GM11168 (cell line): ENCODE measurements at regions not wholly inside any gene's neighbourhood (a gene's known extent, or its start where the extent isn't known, plus 50 kb on each side); places are given as distances from the start of the nearest gene placed in this dataset.

Experiments
- in situ Hi-C: fragments of 300-500 bp; cut with MboI; formaldehyde crosslinking; loops from one replicate; pipeline ENCODE4 v1.12.0; 2022; ENCODE audit warnings: low sequenced_read_pairs; ENCODE audit not compliant: unreplicated experiment

DNA sequence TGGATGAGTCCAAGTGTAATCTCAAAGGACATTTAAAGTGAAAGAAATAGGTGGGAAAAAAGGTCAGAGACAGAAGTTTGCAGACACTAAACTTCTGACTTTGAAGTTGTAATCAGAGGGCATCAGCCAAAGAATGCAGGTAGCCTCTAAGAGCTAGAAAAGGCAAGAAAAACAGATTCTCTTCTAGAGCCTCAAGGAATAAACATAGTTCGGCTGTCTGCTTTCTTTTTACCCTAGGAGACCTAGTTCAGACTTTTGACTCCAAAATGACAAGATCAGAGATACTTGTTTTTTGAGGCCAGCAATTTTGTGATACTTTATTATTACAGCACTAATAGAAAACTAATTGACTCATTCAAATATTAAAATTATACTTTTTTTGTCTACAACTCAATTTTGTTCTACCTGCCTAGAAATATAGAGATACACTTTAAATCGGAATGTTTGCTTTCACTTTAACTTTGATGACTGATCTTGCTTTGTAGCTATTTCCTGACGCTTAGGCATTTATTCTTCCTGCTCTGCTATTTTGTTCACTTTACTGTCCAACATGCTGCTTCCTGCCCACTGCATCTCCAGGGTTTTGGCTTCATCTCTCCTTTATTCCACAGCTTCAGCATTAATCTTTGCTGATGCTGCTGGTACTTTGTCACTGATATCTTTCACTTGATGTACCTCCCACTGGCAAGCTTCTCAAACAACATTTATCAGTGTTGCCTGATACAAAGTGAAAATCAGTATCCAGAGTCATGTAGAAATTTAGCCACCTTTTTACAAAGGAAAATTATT lies 272.5 kb downstream of the DSEL start:
- in situ Hi-C loops: no loop called here

DNA sequence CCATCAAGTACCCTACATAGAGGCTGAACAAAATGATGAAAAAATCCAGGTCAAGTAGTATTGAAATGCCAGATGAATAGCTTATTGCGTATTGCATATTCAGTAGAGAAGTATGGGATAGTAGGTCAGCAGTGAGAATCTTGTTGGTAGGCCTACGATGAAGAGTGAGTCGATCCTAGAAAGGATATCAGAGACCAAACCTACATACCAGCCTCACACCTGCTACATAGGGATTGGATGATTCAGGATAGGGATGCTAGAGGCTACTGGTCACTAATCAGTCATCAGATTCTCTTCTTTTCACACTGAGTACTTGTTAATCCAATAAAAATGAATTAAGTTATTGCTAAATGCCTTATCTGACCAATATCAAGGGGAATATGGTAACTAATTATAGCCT lies 274.5 kb downstream of the DSEL start:
- in situ Hi-C loops: no loop called here

DNA sequence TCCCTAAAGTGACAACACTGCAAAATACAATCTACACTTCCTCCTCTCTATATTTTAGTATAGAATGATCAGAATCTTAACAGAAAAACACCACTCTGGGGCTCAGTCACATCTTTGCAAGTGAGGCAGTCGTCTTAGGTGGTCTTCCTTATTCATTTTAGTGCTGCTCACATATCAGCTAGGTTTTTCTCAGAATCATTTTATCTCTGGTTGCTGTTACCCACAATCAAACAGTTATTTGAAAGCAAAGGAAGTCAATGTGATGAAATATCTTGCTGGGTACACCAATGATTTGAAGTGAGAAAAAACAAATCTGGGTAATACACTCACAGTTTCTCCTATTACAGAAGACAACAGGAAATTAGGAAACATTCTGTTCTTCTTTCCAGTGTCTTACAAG lies 275.2 kb downstream of the DSEL start:
- in situ Hi-C loops: no loop called here

DNA sequence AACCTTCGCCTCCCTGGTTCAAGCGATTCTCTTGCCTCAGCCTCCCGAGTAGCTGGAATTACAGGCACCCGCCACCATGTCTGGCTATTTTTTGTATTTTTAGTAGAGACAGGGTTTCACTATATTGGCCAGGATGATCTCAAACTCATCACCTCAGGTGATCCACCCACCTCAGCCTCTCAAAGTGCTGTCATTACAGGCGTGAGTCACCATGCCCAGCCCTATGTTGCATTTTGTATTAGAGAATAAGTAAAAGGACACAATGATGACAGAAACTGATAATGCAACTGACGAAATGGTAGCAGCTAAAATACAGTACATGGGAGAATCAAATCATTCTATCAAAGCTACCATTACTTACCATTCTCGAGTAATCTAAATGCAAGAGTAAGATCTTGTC lies 276.7 kb downstream of the DSEL start:
- in situ Hi-C loops: no loop called here

DNA sequence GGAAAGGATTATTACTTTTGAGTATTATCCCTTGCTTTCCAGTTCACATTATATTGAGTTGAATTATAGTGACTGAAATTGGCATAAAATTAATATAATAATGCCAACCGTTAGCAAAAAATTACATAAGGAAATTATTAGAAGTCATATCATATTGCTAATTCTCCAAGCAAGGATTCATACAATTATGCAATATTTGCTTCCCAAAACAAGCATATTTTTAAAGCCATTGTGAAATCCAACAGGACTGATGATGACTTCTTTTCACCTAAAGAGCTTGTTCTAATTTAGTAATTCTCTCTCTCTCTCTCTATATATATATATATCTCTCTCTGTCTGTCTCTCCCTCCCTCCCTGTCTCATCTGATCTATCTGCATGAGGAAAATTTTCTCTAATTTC lies 283.5 kb downstream of the DSEL start:
- in situ Hi-C loops: no loop called here

DNA sequence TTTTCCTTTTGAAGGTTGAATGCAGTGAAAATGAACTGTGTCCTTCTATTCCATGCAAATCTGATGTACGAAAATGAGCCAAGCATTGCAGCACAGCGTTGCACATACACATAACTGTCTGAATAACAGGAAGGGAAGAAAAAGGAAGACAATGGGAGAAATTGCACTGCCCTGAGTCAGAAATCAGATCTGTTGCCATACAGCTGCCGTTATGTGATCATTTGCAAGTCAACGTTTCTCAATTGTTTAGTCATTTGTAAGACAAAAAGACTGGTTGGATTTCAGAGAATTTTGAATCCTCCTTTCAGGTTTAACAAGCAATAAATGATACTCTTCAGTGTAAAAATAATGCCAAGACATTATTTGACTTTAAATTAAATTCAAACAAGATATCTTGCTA lies 284.1 kb downstream of the DSEL start:
- in situ Hi-C loops: no loop called here

DNA sequence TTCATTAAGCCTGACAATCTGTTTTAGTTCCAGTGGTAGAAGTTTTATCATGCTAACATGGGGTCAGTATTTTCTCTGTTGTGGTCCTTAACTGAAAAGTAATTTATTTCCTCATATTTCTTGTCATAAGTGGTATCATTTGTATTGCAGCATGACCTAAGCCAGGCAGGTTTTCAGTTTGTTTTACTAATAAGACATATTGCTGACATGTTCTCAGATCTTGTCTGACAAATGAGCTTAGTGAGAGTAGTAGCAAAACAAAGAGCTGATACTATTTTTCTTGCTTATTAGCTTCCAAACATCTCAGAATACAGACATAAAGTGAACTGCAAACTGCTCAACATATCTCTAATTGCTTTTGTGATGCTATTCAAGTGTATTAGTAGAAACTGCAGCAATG lies 293.6 kb downstream of the DSEL start:
- in situ Hi-C loops: loop anchor here (25.0 kb wide), 1 partner anchor 1439 kb away; no protein-coding TSS in a partner anchor

DNA sequence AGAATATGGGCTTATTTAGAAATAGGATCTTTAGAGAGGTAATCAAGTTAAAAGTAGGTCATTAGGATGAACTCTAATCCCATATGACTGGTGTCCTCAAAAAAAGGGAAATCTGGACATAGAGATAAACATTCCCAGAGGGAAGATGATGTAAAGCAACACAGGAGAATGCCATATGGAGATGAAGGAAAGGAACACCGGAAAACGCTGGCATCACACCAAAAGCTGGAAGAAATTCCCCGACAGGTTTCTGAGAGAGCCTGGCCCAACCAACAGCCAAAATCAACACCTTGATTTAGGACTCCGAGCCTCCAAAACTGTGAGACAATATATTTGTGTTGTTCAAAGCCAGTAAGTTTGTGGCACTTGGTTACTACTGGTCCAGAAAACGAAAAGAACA lies 296.7 kb downstream of the DSEL start:
- in situ Hi-C loops: loop anchor here (25.0 kb wide), 1 partner anchor 1442 kb away; no protein-coding TSS in a partner anchor

DNA sequence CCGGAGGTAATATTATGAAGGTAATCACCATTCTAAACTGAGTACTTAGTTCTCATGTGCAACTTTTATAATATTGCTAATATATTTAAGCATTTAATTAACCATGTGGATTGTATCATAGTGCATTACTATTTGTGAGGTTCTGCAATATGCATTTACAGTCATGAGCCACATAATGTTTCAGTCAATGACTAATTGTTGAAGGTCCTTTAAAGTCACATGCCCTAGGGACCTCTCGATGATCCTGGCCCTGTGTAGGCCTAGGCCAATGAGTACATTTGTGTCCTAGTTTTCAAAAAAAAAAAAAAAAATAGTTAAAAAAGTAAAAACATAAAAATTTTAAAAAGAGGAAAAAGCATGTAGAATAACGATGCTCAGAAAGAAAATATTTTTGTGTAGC lies 298.0 kb downstream of the DSEL start:
- in situ Hi-C loops: loop anchor here (25.0 kb wide), 1 partner anchor 1444 kb away; no protein-coding TSS in a partner anchor

DNA sequence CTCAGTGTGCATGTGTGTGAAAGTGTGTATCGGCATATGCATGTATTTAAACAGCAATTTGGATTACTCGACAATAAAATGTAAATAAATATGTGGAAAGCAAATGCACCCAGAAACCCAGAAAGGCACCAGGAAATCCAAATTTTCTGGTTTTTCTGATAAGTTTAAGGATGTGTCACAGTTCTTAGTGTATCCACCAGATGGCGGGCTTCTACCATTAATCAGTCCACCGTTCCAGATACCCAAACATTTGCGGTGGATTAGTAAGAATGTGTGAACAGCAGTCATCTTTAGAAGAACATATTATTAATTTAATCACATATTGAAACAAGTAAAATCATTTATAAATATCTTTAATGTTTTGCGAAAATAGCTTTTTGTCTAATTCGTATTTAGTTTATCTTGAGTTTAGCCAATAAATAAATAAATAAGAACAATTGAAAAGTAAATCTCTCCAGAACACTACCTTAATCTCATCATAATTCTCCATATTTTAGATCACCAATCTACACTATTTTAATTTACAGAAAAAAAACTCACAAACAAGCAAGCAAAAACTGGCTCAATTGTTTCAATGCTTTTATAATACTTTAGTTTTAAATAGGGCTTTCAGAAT lies 298.9 kb downstream of the DSEL start:
- in situ Hi-C loops: loop anchor here (25.0 kb wide), 1 partner anchor 1445 kb away; no protein-coding TSS in a partner anchor

DNA sequence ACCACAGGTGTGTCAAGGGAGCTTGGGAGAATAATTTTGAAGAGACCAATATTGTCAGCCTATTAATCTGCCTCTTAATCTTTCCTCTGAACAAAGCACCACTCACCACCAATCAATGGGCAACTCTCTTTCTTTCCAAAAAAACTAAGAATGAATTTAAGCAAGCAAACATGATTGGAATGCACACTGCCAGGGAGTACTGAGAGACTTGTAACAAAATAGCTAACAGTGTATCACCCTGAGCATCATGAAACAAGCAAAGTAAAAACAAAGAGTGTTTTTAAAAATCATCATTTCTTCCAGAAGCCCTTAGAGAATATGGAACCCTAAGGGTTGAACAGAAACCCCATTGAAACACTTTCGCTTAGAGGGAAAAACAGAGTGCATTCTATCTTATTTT lies 299.7 kb downstream of the DSEL start:
- in situ Hi-C loops: loop anchor here (25.0 kb wide), 1 partner anchor 1445 kb away; no protein-coding TSS in a partner anchor

DNA sequence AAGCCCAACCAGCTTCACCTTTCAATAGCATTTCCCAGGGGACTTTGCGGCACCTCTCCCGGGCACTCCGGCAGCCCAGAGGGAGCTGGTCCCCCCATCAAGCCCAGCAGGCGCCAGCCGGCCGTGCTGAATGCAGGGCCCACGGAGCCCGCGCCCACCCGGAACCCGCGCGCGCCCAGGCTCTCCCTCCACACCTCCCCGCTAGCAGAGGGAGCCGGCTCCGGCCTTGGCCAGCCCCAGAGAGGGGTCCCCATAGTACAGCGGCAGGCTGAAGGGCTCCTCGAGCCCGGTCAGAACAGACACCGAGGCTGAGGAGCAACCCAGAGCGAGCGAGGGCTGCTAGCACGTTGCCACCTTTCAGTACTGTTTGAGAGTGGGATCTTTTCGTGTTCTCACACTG lies 300.8 kb downstream of the DSEL start:
- in situ Hi-C loops: loop anchor here (25.0 kb wide), 1 partner anchor 1447 kb away; no protein-coding TSS in a partner anchor

DNA sequence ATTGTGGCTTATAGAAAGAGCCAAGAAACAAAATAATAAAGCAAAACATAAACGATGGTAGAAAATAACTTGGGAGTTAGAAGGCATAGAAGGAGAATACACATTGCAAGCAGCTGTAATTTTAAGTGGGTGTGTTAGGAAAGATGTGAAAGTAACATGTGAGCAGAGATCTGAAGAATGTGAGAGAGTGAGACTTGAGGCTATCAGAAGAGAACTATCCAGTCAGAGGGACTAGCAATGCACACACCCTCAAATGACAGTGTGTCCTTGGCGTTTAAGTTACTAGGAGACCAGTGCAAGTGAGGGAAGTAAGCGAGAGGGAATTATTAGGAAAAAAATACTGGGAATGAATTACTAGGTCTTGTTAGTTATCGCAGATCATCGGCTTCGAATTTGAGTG lies 304.9 kb downstream of the DSEL start:
- in situ Hi-C loops: loop anchor here (25.0 kb wide), 1 partner anchor 1451 kb away; no protein-coding TSS in a partner anchor

DNA sequence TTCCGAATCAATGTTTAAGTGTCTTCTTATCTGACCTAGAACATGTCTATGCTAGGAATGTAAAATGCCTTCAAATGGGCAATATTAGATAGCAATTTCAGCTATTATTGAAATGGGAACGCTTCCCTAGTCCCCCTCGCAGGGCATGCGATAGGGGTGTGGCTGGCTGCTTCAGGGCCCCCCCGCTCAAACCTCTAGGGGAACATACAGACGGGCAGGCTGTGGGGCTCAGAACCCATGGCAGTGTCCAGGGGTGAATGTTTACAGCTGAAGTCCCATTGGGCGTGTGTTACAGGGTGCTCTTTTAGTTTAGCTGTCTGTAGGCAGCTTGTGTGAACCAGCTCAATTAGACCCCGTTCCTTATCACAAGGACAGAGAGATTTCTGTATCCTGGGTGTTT lies 315.9 kb downstream of the DSEL start:
- in situ Hi-C loops: loop anchor here (25.0 kb wide), 1 partner anchor 1462 kb away; no protein-coding TSS in a partner anchor

DNA sequence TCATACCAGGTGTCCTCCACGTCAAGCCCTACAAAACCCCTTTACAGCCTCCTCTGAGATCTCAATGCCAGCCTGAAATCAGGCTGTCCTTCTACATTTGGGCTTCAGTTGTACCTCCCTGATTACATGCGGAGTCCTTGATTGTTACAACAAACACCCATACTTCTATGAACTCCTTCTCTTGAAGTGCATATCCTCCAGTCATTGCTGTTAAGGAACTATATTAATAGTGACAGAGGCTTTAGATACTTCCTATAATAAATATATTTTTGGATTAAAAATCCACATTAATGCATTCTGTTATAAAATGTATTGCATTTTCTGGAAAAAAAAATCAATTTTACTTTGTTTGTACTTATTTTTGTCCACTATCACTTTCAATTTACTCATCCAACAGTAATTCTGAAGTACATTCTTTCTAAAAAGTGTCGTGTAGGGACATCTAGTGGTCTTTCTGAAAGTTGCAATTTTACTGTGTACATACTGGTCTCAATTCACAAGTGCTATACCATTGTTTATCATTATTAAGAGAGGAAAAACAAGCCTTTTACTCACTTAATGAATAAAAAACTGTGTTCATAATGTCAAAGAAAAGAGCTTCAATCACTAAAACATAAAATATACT lies 316.4 kb downstream of the DSEL start:
- in situ Hi-C loops: loop anchor here (10.0 to 25.0 kb wide), 2 partner anchors 95 to 1462 kb away; no protein-coding TSS in a partner anchor

DNA sequence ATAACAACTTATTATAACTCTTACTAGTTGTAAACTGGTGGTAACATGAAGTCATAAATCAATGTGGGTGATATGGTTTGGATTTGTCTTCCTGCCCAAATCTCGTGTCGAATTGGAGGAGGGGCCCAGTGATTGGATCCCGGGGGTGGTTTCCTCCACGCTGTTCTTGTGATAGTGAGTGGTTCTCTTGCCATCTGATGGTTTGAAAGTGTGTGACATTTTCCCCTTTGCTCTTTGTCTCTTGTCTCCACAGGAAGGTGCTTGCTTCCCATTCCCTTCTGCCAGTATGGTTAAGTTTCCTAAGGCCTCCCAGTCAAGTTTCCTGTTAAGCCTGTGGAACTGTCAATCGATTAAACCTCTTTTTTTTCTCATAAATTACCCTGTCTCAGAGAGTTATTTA lies 321.6 kb downstream of the DSEL start:
- in situ Hi-C loops: loop anchor here (10.0 kb wide), 1 partner anchor 90 kb away; no protein-coding TSS in a partner anchor

DNA sequence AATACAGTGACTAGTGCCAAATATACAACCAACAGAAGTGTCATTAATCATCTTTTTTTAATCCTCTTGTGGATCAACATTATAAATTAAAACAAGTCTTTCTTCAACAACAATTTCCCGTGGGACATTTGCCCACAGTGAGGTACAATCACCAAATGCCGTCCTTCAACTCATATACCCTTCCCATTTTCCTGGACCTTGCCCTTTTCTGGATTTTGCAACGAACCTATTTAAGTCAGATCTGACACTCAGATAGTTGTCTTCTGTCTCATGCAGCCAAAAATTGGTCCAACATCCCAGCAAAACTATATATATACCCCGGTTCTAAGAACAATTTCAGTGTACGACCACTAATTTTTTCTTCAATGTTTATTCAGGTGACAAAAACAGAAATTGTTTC lies 324.0 kb downstream of the DSEL start:
- in situ Hi-C loops: loop anchor here (10.0 kb wide), 1 partner anchor 88 kb away; no protein-coding TSS in a partner anchor

DNA sequence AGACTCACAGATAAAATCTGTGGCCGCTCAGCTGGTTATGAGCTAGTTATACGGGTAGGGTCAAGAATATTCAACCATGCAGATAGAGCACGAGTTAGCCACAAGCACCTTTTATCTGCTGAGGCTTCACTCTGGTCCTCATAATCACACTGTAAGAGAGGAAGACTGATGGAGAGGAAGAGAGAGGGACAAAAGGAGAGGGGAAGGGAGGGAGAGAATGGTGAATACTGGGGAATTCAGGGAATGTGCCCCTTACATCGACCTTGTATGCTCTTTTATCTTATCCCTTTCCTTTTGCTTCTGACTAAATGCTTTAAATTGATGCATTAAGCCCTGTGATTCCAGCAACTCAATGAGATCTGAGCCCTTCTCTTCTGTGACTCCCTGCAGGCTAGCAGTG lies 333.1 kb downstream of the DSEL start:
- in situ Hi-C loops: no loop called here

DNA sequence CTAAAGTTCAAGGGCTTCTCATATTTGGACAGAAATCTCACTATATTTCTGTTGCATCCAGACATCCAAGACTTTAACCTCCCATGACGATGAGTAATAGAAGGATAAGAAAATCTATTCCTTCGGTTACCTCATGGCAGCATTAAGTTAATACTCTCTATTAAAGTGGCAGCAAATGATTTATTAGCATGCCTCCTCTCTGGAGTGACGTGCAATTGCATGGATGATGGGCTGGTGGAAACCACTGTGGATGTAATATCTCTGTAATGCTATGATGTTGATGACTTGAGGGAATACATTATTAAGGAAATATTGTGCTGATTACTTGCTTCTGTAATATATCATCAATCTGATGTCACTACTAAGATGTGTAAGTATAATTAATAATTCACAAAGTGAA lies 336.8 kb downstream of the DSEL start:
- in situ Hi-C loops: no loop called here

DNA sequence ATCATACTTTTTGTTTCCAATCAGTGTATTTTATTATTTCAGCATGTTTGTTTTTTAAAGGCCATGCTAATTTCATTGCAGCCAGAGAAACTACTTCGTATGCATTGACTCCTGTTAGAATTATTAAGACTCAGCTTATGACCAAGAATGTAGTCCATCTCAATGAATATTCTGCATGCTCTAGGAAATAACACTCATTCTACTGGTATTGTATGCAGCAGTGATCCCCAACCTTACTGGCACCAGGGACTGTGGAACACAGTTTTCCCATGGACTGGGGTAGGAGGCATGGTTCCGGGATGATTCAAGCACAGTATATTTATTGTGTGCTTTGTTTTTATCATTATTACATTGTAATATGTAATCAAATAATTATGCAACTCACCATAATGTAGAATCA lies 356.9 kb downstream of the DSEL start:
- in situ Hi-C loops: no loop called here

DNA sequence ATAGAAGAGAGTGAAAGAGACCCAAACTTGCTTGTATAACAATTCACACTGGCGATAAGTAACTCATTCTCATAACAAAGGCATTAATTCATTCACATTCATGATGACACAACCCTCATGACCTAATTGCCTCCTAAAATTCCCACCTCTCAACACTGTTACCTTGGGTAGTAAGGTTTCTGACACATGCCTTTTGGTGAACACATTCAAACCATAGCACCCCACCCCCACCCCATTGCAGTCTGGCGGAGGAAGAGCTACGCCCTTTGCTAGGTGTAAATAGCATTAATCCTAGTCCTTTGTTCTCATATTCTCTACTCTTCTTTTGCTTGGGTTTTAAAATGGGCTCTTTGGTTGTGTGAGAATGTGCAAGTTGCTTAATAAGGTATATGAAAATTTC lies 361.5 kb downstream of the DSEL start:
- in situ Hi-C loops: no loop called here
